ENCODE measurements at regions not wholly inside any gene's neighbourhood (a gene's known extent, or its start where the extent isn't known, plus 50 kb on each side); places are given as distances from the start of the nearest gene placed in this dataset.

DNA sequence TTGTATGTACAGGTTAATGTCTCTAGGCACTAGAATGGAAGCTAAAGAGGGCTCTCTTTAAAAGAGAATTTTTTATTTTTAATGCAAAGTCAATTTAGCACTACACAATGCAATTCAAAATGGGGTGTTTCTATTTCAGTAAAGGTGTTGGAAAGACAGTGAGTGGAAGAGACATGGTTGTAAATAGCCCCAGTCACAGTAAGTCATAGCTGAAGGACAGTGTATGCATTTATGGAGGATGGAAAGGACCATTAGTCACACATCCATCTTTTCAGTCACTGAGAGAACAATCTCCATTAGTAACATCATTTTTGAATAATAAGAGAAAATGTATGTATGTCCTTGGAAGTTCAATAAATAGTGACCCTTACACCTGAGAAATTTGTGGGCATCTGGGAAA is 148.0 kb downstream of the PDHA2 start:
- DNase-seq (ENCODE audit: low spot score), result no peak

DNA sequence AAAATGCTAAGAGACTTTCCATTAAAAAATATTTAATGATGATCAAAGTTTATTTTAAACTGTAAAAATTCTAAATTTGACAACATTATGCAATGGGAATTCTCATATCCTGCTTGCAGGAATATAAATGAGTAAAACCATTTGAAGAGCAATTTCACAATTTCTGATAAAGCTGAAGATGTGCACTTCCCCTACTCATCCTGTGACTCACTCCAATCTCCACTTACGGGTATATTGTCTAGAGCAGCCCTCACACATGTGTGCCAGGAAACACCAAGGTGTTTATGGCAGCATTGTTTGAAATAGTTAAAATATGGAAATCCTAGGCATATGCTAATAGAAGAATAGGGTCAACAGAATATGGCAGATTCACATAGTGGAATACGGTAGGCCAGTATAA is 158.4 kb downstream of the PDHA2 start:
- DNase-seq (ENCODE audit: low spot score), result no peak

DNA sequence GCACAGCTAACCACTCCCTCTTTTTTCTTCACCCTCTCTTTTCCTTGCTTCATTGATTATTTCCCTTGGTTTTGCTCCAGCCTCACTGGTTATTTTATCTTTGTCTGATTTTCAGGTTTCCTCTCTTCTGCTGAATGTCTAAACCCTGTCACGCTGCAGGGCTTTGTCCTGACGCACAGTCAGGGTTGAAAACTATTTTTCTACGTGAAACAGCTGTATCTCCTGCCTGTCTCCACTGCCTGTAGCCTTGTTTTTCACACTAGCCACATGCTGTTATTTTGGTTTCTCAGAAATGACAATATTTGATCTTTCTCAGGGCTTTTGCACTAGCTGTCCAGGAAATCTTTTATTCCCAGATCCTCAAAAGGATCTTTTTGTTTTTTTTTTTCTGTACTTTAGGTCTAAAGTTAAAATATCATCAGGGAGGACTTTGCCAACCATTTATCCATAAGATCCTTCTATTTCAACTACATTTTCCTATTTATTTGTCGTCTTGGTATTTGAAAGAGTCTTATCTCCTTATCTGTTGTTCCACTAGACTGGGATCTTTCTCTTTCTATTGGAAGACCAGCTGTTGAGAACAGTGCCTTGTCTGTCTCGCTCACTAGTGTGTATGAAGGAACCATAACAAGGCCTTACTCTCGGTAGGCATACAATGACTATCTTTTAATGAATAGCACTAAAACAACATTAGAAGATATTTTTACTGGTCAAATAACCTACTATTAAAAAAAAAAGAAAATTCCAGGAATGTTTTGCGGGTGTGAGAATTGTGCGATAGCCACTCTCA is 164.3 kb downstream of the PDHA2 start:
- no peak for DNase-seq (ENCODE audit: low spot score)

DNA sequence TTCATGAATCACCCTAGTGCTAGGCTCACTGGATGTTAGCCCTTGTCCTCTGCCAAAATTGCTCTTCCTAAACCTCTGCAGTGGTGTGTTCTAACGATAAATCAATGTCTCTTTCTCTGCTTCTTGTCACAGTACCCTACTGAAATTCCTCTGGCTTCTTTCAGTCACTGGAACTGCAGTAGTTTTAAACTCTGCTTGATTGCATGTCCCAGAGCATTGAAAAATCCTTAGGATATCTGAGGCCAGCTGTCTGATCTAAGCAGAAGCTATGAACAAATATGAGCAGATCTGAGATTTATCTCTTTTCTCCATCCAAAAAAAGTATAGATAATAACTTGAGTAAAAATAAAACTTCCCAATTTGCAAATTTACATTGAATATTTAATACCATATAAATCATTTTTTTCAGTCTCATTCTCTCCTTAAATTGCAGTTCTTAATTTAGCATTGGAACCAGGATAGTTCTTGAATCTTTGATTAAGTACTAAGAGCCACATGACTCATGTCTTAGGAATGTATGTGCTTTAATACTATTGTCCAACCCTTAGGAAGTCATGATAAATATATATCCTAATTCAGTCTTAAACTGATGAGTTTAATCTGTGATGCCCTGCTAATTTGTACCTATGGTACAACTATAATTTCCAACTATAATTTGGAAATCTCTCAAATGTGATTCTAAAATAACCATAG is 169.7 kb downstream of the PDHA2 start:
- DNase-seq (ENCODE audit: low spot score), result no peak

DNA sequence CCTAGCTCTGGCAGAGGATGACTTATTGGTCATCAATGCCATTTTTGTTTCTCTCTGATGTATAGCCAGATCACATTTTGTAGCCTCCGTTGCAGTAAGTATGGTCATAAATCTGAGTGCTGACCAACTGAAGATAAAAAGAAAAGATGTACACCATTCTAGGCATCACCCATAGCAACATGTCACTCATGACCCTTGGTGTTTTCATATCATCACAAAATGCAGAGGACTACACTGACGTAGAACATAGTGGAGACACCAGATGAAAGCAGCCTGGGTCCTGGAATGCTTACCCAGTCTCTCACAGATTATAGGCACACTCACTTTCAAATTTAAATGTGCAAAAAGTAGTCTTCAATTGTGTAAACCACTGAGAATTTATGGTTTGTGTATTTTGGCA is 172.8 kb downstream of the PDHA2 start:
- DNase-seq (ENCODE audit: low spot score), result no peak

DNA sequence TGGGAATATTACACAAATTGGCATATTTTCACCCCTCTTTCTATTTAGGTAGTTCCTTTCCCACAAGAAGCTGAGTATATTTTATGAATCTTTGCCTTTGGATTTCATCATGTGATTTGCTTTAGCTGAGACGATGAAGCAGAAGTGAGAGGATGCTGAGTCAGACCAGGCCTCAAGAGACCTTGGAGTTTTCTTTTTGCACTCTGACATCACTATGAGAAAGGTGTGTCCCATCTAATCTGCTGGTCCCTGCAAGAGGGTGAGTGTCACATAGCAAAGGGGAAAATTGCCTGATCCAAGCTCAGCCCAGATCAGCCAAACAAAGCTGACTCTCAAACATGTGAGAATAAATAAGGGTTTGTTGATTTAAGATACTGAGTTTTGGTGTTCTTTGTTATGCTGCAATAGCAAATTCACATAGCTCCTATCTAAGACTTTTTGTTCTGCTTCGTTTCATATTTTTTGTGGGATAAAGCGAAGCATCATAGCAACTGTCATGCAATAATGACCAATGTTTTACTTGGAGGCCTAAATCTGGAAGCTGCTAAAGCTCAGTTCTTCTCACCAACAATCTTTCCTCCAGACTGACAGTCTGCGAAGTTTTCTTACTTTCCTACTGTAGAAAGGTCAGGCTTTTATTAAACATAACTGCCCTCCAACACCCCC is 176.9 kb downstream of the PDHA2 start:
- DNase-seq (ENCODE audit: low spot score), result no peak

DNA sequence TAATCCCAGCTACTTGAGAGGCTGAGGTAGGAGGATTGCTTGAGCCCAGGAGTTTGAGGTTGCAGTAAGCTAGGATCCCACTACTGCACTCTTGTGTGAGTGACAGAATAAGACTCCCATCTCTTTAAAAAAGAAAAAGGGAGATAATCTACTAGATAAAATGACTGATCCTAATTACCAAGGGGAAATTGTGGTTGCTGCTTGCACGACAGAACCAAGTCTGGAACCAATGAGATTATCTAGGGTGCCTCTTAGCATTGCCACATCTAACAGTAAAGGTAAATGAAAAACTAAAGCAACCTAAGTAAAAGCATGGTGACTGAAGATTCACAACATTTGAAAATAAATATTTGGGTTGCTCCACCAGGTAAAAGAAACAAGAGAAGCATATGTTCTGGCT is 185.1 kb downstream of the PDHA2 start:
- no peak for DNase-seq (ENCODE audit: low spot score)

DNA sequence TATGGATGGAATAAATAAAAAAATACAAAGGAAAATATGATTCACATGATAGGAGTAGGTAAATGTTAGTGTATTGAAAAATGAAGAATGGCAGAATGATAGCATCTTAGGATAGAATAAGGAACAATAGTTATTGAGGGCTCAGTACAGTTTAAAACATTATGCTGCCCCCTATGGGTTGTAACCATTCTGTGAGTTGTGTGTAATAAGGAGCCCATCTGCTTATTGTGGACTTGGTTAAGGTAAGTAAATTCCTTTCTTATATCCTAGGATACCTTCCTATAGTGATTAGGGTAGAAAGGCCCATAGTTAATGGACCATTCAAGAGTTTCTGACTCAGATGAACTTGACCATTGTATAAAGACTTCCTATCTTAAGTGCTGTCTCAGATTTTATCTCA is 195.8 kb downstream of the PDHA2 start:
- DNase-seq (ENCODE audit: low spot score), result no peak

DNA sequence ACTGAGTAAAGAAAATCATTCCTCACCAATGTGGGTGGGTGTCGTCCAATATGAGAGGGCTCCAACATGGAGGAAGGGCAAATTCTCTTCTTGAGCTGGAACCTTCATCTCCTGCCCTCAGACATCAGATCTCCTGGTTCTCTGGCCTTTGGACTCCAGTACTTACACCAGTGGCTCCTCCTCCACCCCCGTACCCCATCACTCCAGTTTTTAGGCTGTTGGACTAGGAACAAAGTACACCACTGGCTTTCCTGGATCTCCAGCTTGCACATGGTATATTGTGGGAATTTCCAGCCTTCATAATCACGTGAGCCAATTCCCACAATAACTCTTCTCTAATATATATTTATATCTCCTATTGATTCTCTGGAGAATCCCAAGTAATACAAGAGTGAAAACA is 196.9 kb downstream of the PDHA2 start:
- no peak for DNase-seq (ENCODE audit: low spot score)

DNA sequence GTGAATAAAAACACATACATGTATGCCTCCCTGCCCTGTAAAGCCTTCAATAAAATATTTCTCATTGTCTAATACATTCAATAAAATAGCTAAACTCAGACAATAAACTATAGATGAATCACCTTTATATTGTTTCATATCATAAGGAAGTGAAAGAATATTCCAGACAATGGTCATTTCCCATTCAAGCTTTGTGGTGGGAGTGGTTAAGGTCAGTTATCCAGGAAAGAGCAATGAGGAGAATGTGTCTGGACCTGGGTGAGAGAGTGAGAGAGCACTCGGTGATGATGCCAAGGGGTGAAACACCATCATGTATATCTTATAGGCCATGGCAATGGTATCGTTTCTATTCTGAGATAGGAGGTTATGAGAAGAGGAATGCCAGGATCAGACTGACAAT is 197.8 kb downstream of the PDHA2 start:
- DNase-seq (ENCODE audit: low spot score), result no peak

DNA sequence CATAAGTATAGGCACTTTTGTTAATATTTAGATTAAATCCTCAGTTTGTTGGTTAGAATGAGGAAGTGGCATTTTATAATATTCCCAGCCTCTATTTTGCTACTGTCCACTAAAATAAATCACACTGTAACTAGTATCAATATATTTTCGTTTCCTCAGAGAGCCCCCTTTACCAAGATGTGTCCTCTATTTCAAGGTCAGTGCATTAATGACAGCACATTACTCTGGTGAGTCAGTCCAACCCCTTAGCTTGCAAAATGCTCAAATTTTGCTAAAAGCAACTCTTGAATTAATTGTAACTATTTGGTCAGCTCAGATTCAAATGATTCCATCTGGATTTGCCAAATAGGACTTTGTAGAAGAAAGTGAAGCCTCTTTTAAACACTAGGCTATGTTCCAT is 199.3 kb downstream of the PDHA2 start:
- no peak for DNase-seq (ENCODE audit: low spot score)

DNA sequence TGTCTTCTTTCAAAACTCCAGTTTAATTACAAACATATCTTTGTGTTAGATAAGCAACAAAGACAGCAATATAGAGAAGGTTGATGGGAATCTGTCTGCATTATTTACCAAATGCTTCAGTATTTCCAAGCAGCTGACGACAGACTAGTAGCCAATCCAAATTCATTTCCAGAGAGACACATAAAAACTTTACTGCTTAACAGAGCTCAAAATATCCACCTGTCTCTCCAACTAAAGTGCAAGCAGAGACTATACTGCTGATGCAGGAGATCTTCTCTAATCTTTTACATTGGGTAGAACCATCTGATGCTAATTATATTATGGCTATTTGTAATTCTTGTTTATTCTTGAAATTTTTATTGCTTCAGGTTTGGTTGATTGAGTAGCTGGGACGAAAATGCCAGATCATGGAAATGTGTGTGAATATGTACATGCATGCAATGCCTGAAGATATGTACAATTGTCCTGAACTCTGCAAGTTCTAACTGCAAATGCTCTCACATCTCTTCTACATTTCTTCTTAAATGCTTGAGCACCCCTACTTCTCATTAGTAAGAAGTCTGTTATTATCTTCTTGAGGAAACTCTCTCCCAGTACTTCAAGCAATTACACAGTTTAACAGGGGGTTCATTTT is 200.0 kb downstream of the PDHA2 start:
- DNase-seq (ENCODE audit: low spot score), result no peak

DNA sequence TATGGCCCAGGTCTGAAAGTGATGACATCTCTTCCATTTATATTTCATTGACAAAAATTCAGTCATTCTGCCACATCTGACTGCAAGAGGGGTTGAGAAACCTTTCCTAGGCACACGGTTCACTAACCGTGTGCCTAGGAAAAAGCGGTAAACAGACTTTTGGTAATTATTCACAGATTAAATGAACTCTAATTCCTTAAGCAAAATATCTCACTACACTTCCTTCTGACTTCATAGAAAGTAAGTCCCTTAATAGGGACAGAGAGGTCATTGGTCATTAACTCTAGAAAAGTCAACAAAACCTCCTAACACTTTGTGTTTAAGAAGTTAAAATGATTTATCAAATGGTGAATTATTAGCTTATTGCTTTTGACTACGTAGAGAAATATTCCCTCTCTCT is 205.1 kb downstream of the PDHA2 start:
- no peak for DNase-seq (ENCODE audit: low spot score)

DNA sequence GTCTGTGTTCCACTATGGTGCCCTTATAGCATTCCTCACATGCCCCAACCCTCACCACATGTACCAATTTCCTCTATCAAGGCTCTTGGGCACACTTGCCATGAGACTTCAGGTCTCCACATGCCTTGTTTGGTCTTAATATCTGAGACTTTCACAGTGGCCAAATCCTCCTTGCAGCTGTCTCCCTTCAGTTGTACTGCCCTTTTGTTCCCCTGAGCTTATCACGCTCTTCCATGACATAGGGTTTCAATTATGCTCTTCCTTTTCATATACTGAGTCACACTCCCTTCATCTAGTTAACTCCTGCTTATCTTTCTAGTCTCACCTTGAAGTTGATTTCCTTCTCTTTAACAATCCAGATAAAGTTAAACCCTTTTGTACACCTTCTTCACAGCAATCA is 212.9 kb downstream of the PDHA2 start:
- no peak for DNase-seq (ENCODE audit: low spot score)

DNA sequence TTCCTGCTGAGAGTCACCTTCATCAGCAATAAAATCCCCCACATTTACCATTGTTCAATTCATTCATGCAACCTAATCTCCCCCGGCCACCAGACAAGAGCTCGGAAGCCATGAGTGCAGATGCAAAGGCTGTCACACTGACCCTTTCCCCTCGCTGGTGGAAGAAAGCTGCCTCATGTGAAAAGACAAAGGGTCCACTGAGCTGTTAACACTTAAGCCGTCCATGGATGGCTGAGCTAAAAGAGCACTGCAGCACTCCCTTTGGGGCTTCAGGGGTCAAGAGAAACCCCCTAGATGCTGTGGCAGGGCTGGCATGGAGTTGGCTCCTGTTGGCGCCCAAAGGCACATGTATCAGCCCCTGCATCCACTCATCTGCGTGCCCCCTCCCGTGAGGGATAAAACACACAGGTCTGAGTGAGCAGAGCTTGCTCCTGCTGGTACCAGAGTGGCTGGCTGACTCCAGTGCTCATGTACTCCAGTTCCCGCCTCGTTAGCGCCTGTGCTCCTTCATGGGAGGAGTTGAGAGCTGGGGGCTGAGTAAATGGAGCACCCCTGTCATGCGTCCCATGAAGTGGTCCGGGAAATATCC is 216.5 kb downstream of the PDHA2 start:
- DNase-seq (ENCODE audit: low spot score), result no peak

DNA sequence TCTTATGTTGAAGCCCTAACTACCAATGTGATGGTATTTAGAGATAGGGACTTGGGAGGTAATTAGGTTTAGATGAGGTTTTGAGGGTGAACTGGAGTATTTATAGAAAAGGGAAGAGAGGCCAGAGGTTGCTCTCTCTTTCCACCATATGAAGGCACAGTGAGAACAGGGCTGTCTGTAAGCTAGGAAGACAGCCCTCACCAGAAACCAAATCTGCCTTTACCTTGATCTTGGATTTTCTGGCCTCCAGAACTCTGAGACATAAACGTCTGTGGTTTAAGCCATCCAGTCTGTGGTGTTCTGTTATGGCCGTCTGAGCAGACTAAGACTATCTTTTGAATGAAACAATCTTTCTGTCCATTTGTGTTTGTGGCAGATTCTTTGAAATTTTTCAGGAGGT is 223.7 kb downstream of the PDHA2 start:
- DNase-seq (ENCODE audit: low spot score), result no peak

DNA sequence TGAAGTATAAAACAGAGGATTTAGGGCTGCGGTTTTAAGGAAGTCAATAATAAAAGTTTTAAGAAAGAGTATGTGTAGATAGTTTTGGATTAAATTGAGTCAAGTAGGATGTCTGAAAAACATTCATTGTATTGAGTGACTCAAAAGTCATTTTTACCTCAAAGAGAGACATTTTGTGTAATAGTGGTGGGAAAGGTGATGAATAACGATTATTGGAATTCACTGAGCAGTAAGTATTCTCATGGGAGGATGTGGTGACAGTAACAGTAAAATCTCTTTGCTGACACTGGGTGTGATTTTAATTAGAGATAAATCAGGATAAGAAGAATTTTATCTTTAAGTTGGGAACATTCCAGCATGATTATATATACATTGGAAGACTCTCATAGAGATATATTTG is 233.6 kb downstream of the PDHA2 start:
- DNase-seq (ENCODE audit: low spot score), result no peak

DNA sequence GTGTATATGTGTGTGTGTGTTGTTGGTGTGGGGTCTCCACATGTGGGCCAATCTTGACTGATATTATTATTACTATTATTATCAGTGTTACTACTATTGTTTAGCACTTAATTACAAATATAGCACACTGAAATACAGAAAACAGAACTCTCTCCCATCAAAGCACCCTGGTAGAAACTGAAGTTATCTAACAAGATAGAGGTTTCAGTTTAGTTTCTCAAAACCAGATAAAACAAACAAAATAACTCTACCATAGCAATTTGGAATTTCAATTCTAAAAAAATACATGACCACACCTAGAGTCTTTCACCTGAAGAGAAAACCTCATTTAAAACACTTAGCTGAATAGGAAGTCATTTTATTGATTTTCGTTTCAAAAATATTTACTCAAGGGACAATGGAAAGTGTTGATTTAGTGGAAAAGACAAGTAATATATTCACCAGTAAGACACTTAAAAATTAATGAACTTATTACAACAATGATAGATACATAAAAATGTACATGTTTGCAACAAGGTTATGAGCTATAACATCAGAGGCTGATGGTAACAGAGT is 252.3 kb downstream of the PDHA2 start:
- DNase-seq (ENCODE audit: low spot score), result no peak

DNA sequence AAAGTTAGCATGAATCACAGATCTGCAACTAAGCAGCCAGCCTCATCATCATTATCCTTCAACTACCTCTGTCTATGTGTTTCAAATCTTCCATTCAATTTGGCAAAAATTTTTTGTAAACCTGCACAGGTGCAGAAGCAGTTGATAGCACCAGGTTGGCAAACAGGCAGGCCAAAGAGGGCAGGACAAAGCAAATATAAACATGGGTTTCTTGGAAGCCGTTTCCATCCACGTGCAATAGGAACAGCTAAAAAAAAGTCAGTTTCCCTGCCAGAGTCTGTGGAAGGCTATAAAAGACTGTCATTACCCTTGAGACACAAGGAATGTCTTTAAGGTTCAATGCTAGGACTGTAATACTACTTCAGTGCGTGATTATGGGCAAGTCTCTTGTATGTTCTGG is 253.2 kb downstream of the PDHA2 start:
- DNase-seq (ENCODE audit: low spot score), result no peak

DNA sequence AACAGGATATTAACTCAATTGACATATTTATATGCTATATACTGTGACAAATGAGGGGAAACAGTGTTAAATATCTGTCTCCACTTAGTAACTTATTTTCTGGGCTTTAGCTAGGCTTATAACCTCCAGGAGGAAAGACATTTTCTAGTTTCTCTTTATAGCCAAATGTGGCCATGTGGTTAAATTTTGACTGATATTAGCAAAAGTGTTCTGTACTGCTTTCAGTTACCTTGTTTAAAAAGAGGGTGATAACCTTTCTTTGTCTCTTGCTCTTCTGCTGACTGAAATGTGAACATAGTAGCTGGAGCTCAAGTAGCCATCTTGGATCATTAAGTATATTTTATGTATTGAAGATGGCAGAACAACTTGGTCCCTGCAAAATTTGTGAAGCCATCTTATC is 253.7 kb downstream of the PDHA2 start:
- no peak for DNase-seq (ENCODE audit: low spot score)

DNA sequence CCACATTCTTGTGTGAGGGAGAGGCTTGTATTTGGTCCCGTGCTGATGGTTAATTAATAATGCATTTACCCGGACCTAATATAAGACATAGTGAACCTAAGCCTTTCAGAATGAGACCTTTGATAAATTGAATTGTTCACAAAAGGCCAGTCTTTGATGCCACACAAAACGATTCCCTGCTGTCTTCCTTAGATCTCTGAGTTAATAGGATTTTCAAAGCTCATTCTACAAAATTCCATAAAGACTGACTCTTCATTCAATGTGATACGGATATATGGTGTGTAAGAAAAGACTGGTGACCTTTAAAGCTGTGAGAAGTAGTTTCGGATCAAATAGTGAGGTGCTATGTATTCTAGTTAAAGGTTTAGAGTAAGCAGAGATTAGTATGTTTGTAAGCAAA is 254.3 kb downstream of the PDHA2 start:
- no peak for DNase-seq (ENCODE audit: low spot score)

DNA sequence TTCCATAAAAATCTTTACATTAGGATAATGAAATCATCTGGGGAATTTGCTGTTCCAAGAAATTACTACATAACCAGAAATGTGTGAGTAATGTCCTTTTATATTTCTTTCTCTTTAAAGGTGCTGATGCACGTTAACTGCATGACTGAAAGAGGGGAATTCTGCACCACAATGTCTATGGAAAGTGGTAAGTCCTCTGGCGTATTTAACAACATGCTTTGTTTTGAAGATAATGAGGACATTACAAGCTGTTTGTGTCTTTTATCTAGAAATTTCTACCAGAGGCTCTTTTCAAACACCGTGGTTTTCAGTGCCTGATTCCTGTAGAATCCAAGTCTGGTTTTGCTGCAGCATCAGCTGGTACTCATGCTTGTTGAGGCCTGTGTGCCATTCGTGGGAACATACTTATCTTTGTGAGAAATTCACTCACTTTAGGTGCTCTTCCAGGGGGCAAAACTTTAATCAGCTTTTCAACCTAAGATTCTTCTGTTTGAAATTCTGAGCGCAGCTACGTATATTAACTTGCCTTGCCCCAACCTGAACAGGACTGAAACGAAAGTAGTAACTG is 257.2 kb downstream of the PDHA2 start:
- DNase-seq (ENCODE audit: low spot score), result no peak
